WTC11 (cell line): ENCODE measurements at regions not wholly inside any gene's neighbourhood (a gene's known extent, or its start where the extent isn't known, plus 50 kb on each side); places are given as distances from the start of the nearest gene placed in this dataset.

Experiments used
- ATAC-seq: fragments of 200-7000 bp; cut with Tn5 transposase; 2 replicates; pipeline ENCODE4 v1.10.0; 2021; ENCODE audit warnings: mild to moderate bottlenecking, moderate library complexity
- CTCF ChIA-PET: fragments of 300-600 bp; sonication (Branson Sonifier 250); formaldehyde crosslinking; loops from one replicate; lab custom pipeline; 2021; ENCODE audit warnings: antibody characterized with exemption; lab: Charles Lee
- POLR2A ChIA-PET: fragments of 350-600 bp; sonication (Branson Sonifier 250); formaldehyde crosslinking; loops from one replicate; lab custom pipeline; 2021; ENCODE audit warnings: antibody characterized with exemption; lab: Charles Lee
- DNase-seq: peaks from one replicate; pipeline ENCODE4 v3.0.0; 2021; ENCODE audit warnings: low spot score
- H3K27ac Mint-ChIP-seq: 2 replicates; pipeline ENCODE4 v1.8.0; 2021; ENCODE audit warnings: mixed read lengths
- H3K27me3 Mint-ChIP-seq: 2 replicates; pipeline ENCODE4 v1.8.0; 2021; ENCODE audit warnings: low read depth, mild to moderate bottlenecking, moderate library complexity, mixed read lengths
- H3K36me3 Mint-ChIP-seq: 2 replicates; pipeline ENCODE4 v1.8.0; 2021; ENCODE audit warnings: mixed read lengths
- H3K4me1 Mint-ChIP-seq: 2 replicates; pipeline ENCODE4 v1.8.0; 2022; ENCODE audit warnings: mixed read lengths
- H3K4me3 Mint-ChIP-seq: 2 replicates; pipeline ENCODE4 v1.8.0; 2021; ENCODE audit warnings: mild to moderate bottlenecking, moderate library complexity, mixed read lengths
- H3K9me3 Mint-ChIP-seq: 2 replicates; pipeline ENCODE4 v1.8.0; 2021; ENCODE audit warnings: mixed read lengths
- ATF1 ChIP-seq: sonication (generic); formaldehyde crosslinking; IDR thresholded peaks from 2 replicates; pipeline ENCODE4 v1.8.1; 2023; ENCODE audit warnings: mild to moderate bottlenecking, moderate library complexity, missing genetic modification reagents
- FOXJ3 ChIP-seq: sonication (generic); formaldehyde crosslinking; IDR thresholded peaks from 2 replicates; pipeline ENCODE4 v1.9.0; 2021; ENCODE audit warnings: missing genetic modification reagents, mild to moderate bottlenecking, borderline replicate concordance
- GTF2I ChIP-seq: fragments of 250-450 bp; sonication (Bioruptor Pico); conservative IDR thresholded peaks from 2 replicates; pipeline ENCODE4 v1.4.0; 2021; ENCODE audit warnings: mild to moderate bottlenecking
- SMAD4 ChIP-seq: sonication (generic); formaldehyde crosslinking; IDR thresholded peaks from 2 replicates; pipeline ENCODE4 v1.8.0; 2022; ENCODE audit warnings: mild to moderate bottlenecking, missing genetic modification reagents
- TEAD1 ChIP-seq: sonication (generic); formaldehyde crosslinking; IDR thresholded peaks from 2 replicates; pipeline ENCODE4 v1.8.0; 2022; ENCODE audit warnings: mild to moderate bottlenecking, missing genetic modification reagents
- TF ChIP-seq, protein P1 (sequence below): sonication (generic); formaldehyde crosslinking; IDR thresholded peaks from 2 replicates; pipeline ENCODE4 v1.8.0; 2023; ENCODE audit warnings: missing genetic modification reagents
- TF ChIP-seq, protein P2 (sequence below): fragments of 200-600 bp; IDR thresholded peaks from 2 replicates; pipeline ENCODE4 v1.8.0; 2022; ENCODE audit warnings: antibody characterized with exemption
- TF ChIP-seq, protein P3 (sequence below): sonication (generic); formaldehyde crosslinking; IDR thresholded peaks from 2 replicates; pipeline ENCODE4 v1.8.0; 2023; ENCODE audit warnings: mild to moderate bottlenecking, missing genetic modification reagents
- TF ChIP-seq, protein P4 (sequence below): sonication (generic); formaldehyde crosslinking; IDR thresholded peaks from 2 replicates; pipeline ENCODE4 v1.8.1; 2022; ENCODE audit warnings: mild to moderate bottlenecking, moderate library complexity, missing genetic modification reagents
- TF ChIP-seq, protein P5 (sequence below): sonication (generic); formaldehyde crosslinking; IDR thresholded peaks from 2 replicates; pipeline ENCODE4 v1.8.0; 2022; ENCODE audit warnings: mild to moderate bottlenecking, missing genetic modification reagents
- TF ChIP-seq, protein P6 (sequence below): sonication (generic); formaldehyde crosslinking; conservative IDR thresholded peaks from 2 replicates; pipeline ENCODE4 v1.8.1; 2023; ENCODE audit warnings: mild to moderate bottlenecking, low read depth, missing genetic modification reagents, moderate library complexity
- TF ChIP-seq, protein P7 (sequence below): fragments of 250-450 bp; sonication (Bioruptor Pico); conservative IDR thresholded peaks from 2 replicates; pipeline ENCODE4 v1.9.0; 2021; ENCODE audit warnings: mild to moderate bottlenecking
- TF ChIP-seq, protein P8 (sequence below): fragments of 250-450 bp; sonication (Bioruptor Pico); IDR thresholded peaks from 2 replicates; pipeline ENCODE4 v1.9.0; 2021; ENCODE audit warnings: moderate library complexity, mild to moderate bottlenecking, inconsistent platforms, borderline replicate concordance
- TF ChIP-seq, protein P9 (sequence below): sonication (generic); formaldehyde crosslinking; IDR thresholded peaks from 2 replicates; pipeline ENCODE4 v1.8.1; 2023; ENCODE audit warnings: mild to moderate bottlenecking, missing genetic modification reagents
- TF ChIP-seq, protein P10 (sequence below): fragments of 250-450 bp; sonication (Bioruptor Pico); IDR thresholded peaks from 2 replicates; pipeline ENCODE4 v2.1.2; 2022; ENCODE audit warnings: mild to moderate bottlenecking, moderate library complexity

DNA sequence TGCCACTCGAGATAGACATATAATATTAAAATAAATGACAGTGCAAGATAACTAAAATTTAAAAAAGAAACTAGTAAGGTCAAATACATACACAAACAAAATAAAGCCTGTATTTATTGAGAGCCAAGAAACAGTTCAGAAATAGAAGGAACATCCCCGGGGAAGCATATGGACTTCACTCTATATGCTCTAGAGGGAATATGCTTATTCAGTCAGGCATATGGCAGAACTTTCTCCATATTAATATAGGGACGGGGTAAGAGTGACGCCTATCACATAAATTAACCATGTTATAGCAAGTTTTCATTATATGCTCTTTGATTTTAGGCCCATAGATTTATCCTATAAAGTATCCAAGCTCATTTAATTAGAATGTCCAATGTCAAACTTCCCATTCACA is 56.7 kb upstream of the EFHC2 start:
- Mint-ChIP-seq H3K4me1 (no peaks in the 10 kb centered on the region), H3K9me3 (0 out of 2 replicates have a peak, but pooled peaks cover 3% of the 10 kb centered on the region), H3K36me3 (no peaks in the 10 kb centered on the region)
- POLR2A ChIA-PET = no interaction called here
- CTCF ChIA-PET = no interaction called here
- TF ChIP-seq TEAD1 (CRISPR knock-in tag) (no peak), GTF2I (CRISPR knock-in tag) (no peak), ATF1 (CRISPR knock-in tag) (no peak), FOXJ3 (CRISPR knock-in tag) (no peak), SMAD4 (CRISPR knock-in tag) (no peak)
- TF ChIP-seq, protein P1, sequence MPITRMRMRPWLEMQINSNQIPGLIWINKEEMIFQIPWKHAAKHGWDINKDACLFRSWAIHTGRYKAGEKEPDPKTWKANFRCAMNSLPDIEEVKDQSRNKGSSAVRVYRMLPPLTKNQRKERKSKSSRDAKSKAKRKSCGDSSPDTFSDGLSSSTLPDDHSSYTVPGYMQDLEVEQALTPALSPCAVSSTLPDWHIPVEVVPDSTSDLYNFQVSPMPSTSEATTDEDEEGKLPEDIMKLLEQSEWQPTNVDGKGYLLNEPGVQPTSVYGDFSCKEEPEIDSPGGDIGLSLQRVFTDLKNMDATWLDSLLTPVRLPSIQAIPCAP = no peak
- TF ChIP-seq, protein P2, sequence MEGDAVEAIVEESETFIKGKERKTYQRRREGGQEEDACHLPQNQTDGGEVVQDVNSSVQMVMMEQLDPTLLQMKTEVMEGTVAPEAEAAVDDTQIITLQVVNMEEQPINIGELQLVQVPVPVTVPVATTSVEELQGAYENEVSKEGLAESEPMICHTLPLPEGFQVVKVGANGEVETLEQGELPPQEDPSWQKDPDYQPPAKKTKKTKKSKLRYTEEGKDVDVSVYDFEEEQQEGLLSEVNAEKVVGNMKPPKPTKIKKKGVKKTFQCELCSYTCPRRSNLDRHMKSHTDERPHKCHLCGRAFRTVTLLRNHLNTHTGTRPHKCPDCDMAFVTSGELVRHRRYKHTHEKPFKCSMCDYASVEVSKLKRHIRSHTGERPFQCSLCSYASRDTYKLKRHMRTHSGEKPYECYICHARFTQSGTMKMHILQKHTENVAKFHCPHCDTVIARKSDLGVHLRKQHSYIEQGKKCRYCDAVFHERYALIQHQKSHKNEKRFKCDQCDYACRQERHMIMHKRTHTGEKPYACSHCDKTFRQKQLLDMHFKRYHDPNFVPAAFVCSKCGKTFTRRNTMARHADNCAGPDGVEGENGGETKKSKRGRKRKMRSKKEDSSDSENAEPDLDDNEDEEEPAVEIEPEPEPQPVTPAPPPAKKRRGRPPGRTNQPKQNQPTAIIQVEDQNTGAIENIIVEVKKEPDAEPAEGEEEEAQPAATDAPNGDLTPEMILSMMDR = no peak
- TF ChIP-seq, protein P3, sequence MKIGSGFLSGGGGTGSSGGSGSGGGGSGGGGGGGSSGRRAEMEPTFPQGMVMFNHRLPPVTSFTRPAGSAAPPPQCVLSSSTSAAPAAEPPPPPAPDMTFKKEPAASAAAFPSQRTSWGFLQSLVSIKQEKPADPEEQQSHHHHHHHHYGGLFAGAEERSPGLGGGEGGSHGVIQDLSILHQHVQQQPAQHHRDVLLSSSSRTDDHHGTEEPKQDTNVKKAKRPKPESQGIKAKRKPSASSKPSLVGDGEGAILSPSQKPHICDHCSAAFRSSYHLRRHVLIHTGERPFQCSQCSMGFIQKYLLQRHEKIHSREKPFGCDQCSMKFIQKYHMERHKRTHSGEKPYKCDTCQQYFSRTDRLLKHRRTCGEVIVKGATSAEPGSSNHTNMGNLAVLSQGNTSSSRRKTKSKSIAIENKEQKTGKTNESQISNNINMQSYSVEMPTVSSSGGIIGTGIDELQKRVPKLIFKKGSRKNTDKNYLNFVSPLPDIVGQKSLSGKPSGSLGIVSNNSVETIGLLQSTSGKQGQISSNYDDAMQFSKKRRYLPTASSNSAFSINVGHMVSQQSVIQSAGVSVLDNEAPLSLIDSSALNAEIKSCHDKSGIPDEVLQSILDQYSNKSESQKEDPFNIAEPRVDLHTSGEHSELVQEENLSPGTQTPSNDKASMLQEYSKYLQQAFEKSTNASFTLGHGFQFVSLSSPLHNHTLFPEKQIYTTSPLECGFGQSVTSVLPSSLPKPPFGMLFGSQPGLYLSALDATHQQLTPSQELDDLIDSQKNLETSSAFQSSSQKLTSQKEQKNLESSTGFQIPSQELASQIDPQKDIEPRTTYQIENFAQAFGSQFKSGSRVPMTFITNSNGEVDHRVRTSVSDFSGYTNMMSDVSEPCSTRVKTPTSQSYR (CRISPR knock-in tag) = no peak
- TF ChIP-seq, protein P4, sequence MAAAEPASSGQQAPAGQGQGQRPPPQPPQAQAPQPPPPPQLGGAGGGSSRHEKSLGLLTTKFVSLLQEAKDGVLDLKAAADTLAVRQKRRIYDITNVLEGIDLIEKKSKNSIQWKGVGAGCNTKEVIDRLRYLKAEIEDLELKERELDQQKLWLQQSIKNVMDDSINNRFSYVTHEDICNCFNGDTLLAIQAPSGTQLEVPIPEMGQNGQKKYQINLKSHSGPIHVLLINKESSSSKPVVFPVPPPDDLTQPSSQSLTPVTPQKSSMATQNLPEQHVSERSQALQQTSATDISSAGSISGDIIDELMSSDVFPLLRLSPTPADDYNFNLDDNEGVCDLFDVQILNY (CRISPR knock-in tag) = no peak
- TF ChIP-seq, protein P5, sequence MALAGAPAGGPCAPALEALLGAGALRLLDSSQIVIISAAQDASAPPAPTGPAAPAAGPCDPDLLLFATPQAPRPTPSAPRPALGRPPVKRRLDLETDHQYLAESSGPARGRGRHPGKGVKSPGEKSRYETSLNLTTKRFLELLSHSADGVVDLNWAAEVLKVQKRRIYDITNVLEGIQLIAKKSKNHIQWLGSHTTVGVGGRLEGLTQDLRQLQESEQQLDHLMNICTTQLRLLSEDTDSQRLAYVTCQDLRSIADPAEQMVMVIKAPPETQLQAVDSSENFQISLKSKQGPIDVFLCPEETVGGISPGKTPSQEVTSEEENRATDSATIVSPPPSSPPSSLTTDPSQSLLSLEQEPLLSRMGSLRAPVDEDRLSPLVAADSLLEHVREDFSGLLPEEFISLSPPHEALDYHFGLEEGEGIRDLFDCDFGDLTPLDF (CRISPR knock-in tag) = no peak
- TF ChIP-seq, protein P6, sequence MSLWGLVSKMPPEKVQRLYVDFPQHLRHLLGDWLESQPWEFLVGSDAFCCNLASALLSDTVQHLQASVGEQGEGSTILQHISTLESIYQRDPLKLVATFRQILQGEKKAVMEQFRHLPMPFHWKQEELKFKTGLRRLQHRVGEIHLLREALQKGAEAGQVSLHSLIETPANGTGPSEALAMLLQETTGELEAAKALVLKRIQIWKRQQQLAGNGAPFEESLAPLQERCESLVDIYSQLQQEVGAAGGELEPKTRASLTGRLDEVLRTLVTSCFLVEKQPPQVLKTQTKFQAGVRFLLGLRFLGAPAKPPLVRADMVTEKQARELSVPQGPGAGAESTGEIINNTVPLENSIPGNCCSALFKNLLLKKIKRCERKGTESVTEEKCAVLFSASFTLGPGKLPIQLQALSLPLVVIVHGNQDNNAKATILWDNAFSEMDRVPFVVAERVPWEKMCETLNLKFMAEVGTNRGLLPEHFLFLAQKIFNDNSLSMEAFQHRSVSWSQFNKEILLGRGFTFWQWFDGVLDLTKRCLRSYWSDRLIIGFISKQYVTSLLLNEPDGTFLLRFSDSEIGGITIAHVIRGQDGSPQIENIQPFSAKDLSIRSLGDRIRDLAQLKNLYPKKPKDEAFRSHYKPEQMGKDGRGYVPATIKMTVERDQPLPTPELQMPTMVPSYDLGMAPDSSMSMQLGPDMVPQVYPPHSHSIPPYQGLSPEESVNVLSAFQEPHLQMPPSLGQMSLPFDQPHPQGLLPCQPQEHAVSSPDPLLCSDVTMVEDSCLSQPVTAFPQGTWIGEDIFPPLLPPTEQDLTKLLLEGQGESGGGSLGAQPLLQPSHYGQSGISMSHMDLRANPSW = no peak
- TF ChIP-seq, protein P7, sequence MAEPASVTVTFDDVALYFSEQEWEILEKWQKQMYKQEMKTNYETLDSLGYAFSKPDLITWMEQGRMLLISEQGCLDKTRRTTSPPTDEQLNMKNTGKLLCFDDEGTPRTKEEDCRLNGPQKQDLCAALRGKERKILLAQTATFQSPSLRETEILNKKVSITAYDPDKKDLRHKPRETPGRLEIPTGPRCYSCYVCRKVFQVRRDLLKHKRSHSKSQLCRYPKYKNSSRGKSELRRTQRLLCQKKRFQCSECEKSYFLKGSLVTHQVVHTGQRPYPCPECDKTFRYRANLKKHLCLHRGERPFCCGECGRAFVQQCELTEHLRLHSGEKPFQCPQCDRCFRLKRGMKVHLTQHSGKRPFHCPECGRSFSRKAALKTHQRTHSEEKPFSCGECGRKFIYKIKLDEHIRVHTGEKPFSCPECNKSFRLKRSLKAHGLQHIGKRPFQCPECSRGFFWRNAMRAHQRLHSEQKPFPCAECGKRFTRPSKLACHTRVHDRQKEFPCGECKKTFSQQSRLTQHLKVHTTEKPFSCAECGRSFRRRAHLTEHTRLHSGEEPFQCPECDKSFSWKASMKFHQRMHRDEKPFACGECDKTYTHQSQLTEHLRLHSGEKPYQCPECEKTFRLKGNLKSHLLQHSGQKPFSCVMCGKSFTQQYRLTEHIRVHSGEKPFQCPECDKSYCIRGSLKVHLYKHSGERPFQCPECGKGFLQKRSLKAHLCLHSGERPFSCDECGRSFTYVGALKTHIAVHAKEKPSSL = no peak
- TF ChIP-seq, protein P8, sequence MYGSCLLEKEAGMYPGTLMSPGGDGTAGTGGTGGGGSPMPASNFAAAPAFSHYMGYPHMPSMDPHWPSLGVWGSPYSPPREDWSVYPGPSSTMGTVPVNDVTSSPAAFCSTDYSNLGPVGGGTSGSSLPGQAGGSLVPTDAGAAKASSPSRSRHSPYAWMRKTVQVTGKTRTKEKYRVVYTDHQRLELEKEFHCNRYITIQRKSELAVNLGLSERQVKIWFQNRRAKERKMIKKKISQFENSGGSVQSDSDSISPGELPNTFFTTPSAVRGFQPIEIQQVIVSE = no peak
- TF ChIP-seq, protein P9, sequence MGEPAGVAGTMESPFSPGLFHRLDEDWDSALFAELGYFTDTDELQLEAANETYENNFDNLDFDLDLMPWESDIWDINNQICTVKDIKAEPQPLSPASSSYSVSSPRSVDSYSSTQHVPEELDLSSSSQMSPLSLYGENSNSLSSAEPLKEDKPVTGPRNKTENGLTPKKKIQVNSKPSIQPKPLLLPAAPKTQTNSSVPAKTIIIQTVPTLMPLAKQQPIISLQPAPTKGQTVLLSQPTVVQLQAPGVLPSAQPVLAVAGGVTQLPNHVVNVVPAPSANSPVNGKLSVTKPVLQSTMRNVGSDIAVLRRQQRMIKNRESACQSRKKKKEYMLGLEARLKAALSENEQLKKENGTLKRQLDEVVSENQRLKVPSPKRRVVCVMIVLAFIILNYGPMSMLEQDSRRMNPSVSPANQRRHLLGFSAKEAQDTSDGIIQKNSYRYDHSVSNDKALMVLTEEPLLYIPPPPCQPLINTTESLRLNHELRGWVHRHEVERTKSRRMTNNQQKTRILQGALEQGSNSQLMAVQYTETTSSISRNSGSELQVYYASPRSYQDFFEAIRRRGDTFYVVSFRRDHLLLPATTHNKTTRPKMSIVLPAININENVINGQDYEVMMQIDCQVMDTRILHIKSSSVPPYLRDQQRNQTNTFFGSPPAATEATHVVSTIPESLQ (CRISPR knock-in tag) = no peak
- TF ChIP-seq, protein P10, sequence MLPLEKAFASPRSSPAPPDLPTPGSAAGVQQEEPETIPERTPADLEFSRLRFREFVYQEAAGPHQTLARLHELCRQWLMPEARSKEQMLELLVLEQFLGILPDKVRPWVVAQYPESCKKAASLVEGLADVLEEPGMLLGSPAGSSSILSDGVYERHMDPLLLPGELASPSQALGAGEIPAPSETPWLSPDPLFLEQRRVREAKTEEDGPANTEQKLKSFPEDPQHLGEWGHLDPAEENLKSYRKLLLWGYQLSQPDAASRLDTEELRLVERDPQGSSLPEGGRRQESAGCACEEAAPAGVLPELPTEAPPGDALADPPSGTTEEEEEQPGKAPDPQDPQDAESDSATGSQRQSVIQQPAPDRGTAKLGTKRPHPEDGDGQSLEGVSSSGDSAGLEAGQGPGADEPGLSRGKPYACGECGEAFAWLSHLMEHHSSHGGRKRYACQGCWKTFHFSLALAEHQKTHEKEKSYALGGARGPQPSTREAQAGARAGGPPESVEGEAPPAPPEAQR (CRISPR knock-in tag) = no peak
- TF ChIP-seq, all 79 proteins: peak for 0
- Mint-ChIP-seq H3K27ac (no peak overlapping the region), H3K4me3 (no peak overlapping the region), H3K27me3 (no peaks in the 10 kb centered on the region)
- DNase-seq (no peak), ATAC-seq (no peak)
